GM19193 (cell line): ENCODE measurements at regions not wholly inside any gene's neighbourhood (a gene's known extent, or its start where the extent isn't known, plus 50 kb on each side); places are given as distances from the start of the nearest gene placed in this dataset.

Experiments
- POLR2A ChIP-seq: IDR thresholded peaks from 4 replicates; pipeline ENCODE4 v1.6.1; 2011; ENCODE audit not compliant: insufficient read depth, insufficient read length; ENCODE audit errors: extremely low read depth

DNA sequence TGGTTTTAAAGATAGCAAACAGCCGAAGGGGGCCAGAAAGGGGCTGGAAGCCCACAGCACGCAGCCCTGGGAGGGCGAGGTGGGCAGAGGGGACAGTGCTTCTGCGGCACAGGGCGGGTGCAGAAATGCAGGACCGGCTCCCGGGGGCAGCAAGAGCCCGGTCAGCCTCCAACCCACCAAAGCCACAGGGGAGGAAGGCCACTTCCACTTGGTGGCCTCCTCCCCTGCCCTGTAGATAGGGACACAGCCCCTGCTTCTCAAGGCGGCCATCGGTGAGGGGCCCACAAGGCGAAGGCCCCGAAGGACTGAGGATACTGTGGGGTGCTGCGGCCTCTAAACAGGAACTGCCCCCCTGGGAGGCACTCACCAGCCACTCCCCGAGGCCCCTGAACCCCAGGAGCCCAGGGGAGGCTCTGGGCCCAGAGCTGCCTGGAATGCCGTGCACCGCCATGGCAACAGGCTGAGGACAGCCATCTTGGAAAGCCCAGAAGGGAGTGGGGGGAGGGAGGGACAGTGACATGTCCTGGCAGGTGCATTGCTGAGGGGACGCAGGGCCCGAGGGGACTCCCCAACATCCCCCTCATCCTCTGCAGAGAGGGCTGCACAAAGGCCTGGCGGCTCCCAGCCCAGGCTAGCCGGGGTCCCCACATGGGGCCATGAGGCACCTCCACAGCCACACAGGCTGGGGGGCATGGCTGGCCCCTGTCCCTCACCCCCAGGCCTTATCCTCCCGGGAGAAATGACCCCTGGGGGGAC is 114.7 kb downstream of the NCOR2 start:
- TF ChIP-seq POLR2A: no peak

DNA sequence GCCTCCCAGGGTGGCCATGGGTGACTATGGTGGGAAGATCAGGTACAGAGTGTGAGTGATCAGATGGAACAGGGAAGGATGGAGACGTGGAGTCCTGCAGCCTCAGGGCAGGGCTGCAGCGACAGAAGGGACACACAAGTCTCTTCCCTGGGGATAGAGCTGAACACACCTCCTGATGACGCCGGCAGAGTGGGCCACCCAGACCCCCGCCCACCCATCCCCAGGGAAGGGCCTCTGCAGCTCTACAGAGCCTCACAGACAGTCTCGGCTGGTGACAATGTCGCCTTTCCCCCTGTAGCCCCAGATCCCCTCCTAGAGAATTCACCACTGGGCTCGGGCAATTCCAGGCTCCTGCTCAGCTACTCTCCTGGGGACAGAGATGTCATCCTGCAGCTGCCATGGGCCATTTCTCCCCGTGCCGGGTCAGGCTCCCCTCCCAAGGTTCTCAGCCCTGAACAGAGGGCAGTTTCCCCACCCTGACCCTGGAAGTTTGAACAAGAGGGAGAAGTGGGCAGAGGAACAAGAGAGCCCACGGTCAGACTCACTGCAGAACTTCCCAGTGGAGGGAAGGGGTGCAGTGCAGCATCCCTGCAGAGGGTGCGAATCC is 115.7 kb downstream of the NCOR2 start:
- TF ChIP-seq POLR2A: no peak

DNA sequence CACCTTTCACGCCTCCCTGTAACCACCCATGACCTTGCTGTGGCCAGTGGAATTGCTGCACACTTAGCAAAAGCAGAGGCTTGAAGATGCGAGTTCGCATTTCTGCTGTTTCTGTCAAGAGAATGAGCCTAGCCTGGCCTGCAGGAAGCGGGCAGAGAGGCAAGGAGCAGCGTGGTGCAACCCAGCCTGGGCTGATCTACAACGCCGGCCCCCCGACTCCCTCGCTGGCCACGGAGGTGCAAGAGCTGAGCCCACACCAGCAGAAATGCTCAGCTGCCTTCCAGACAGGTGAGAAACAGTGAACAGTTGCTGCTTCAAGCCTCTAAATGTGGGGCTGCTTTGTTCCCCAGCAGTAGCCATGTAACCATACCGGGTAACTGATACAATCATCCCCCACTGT is 116.4 kb downstream of the NCOR2 start:
- no peak for TF ChIP-seq POLR2A

DNA sequence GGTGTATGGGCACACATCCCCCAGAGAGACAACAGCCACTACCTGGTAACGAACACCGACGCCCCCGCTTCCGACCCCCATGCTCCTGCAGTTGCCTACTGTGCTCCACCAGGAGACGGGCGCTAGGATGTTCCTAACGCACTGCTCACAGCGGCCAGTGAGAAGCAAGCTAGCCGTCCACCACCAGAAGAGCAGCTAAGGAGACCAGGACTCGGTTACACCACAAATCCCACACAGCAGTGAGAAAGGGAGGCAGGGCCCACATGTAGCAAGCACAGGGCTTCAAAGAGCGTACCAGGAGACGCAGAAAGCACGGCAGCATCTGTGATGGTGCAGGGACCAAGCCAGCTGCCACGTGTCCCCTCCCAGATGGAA is 117.0 kb downstream of the NCOR2 start:
- TF ChIP-seq POLR2A: no peak

DNA sequence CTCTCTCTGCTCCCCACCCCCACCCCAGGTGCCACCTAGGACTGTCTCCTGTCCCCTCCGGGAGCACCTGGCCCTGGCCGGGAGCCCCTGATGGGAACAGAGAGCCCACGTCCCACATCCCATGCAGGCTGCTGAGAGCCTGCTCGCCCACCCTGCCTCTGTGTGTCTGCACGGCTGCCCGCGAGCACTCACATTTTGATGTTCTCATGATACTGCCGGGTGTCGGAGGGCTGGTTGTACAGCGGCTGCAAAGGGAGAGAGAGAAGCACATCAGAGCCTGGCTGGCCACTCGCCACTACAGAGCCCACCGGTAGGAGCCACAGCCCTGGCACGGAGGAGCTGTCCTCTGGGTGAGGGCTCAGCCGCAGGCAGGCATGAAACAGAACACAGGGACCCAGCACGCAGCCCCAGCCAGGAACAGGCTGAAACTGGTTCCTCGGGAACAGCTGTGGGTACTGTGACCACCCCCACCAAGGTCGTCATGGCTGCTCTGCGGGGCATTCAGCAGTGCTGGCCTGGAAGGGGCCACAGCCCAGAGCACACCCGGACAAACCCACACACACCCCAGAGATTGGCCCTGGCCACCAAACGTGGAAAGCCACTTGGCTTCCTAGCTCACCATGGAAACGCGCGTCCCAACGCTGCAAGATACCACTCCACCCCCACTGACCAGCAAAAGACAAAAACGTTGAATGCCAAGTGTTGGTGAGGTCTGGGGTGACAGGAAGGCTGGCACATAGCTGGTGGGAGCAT is 117.6 kb downstream of the NCOR2 start:
- TF ChIP-seq POLR2A: no peak

DNA sequence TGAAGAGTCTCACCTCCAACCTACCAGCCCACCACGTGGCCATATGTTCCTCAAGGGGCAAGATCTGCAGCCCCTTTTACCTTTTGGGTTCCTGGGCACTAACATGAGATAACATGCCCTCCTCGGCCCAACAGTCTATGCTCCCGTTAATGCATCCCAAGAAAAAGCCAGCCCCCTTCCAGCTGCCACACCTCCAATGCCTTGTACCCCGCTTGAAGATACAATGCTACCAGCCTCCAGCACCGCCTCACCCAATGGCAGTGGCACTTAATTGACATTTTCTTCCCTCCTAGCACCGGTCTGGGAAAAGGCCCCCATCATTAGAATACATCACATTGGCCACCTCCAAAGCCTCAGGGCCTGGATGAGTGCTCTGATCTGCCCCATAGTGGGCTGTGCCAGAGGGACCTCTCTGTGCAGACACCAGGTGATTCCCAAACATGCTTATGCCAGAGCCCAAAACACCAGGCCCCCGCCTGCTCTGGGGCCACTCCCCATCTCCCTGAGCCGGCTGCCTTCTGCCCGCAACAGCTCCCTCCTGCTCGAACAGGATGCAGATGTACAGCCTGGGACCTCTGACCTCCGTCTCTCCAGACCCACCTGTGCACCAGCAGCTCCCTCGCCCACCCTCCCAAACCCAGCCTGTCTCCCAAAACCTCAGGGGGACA is 118.3 kb downstream of the NCOR2 start:
- no peak for TF ChIP-seq POLR2A

DNA sequence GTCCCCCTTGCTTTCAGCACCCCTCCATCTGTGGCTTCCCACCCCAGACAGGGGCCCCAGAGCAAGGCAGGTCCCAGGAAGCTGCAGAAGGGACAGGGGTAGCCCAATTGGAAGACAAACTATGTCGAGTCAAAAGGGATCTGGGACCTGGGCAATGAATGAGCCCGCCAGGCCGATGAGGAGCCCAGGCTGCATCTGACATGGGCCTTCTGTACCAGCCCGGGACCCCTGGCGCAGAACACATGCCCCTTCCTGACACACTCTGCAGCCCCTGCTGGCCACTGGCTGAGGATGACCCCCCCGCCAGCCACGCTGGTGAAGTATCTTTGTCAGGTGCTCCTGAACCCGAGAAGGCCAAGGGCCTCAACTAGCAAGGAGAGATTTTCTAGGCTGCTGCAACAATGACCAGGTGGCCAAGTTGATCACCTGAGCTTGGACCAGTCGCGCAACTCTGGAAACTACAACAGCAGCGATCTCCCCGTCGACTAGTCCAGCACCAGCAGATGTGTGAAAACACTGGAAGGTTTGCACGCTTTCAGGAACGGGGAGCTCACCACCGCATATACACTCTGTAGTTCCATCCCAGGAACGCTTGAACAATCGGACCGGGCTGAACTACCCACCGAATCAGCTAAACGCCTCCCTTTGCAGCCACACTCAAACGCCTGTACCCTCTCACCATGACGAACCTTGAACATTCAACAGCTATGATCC is 119.0 kb downstream of the NCOR2 start:
- no peak for TF ChIP-seq POLR2A

DNA sequence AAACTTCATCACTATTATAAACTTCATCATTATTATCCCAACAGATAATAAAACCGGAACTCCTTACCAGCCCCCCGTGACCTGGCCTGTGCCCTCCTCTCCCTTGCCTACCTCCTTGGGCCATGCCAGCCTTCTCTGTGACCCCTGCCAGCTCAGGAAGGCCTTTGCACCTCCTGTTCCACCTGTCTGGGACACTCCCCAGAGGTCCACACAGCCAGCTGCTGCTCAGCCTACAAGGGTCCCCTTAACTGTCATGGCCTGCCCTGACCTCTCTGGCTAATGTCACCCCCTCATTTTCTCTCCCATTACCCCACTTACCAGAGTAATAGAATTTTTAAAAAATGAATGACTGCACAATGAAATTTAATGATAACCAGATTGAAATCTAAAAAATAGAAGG is 121.0 kb downstream of the NCOR2 start:
- no peak for TF ChIP-seq POLR2A

DNA sequence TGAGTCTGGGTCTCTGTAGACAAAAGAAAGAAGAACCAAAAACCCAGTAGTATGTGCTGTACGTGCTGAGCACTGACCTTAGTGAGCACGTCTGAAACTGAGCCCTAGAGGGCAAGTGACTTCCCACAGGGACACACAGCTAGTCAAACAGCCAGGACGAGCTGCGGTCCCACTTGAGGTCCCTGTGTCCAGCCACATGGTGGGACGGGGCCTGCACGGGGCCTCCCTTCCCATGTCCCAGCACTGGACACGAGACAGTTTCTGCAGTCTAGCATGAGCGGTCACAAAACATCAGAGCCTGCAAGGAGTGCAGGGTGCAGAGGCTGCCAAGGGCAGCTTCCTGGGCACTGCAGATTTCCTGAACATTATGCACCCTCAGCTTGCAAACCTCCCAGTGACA is 121.6 kb downstream of the NCOR2 start:
- TF ChIP-seq POLR2A: no peak

DNA sequence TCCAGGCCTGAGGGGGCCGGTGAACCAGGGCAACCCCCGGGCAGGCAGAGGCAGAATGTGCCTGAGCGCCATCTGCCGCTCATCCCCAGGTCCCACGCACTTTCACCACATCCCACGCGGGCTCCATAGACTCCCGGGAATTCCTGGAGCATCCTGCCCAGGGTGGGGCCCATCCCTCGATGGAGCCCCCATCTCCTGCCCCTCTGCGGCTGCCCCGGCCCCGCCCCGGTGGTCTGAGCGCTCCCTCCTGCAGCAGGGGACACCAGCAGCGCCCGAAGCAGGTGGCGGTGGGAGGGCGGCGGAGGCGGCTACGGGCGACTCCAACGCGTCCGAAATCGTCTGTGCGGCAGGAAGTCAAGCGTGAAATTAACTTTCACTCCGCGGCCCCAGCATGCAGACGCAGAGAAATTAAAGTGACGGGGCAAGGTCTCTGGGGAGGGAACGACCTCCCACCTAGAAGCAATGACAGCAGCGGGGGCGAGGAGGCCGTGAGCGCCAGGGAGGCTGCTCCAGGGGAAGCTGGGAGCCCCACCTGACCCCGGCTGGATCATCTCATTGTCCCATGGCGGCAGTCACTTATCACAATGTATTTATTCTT is 122.2 kb downstream of the NCOR2 start:
- TF ChIP-seq POLR2A: no peak

DNA sequence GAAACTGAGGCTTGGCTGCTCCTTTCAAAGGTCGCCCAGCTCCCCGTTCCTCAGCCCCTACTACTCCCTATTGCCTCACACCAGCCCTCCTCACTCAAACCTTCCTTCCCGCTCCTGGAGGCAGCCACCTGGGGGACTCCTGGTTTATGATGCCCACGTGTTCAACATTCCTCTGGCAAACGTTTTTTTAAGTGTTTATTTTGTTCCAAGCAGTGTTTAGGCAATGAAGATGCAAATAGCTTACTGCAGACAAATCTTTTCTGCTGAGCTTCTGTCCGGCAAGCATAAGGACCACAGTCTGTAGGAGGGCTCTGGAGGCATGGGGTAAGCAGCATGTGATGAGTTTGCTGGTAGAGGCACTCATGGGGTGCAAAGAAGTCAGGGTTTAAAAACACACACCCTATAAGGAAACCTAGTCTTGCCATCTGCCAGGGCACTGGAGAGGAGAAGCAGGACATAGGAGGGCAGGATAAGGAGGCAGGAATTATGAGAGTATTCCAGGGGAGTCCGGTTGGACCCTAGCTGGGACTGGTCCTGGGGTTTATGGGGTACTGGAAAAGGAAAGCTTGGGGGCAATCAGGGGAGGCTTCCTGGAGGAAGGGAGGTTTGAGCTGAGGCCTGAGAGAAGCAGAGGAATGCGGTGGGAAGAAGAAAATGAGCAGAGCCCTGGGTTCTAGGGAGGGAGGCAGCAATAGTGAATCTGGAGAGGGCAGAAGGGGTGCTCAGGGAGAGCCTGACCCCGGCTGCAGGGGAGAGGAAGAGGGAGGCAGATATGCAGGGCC is 123.3 kb downstream of the NCOR2 start:
- TF ChIP-seq POLR2A: no peak

DNA sequence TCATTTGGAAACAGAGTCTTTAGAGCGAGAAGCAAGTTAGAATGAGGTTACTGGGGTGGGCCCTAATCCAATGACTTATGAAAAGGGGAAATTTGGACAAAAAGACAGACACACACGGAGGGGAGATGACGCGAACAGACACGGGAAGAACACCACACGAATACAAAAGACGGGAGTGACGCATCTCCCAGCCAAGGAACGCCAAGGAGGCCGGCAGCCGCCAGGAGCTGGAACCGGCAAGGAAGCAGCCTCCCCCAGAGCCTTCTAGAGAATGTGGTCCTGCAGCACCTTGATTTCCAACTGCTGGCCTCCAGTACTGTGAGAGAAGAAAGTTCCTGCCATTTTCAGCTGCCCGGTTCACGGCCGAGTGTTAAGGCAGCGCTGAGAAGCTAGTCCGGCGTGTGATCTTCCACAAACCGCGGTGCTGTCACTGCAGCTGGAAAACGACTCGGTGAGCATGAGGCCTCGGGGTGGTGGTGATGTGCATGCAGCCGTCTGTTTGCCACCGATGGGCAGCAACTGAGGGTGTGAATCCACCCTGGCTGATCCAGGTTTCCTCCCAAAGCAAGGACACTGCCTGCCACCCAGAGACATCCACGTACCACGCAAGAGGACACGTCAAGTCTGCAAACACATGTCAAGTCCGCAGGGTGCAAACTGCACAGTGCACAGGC is 124.5 kb downstream of the NCOR2 start:
- TF ChIP-seq POLR2A: no peak

DNA sequence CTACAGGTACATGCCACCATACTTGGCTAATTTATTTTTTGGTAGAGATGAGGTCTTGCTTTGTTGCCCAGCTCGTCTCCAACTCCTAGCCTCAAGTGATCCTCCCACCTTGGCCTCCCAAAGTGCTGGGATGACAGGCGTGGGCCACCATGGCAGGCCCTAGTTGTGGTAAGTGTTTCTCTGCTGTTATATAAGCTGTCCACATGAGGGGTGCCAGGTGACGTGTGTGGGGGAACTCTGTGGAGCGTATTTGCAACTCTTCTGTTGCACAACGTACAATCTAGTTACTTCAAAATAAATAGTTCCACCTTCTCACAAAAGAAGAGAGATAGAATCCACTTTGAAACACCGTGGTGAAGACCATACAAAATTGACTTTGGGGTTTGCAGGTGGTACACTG is 125.1 kb downstream of the NCOR2 start:
- no peak for TF ChIP-seq POLR2A
